ENCODE measurements at regions not wholly inside any gene's neighbourhood (a gene's known extent, or its start where the extent isn't known, plus 50 kb on each side); places are given as distances from the start of the nearest gene placed in this dataset.
"Not testable (repeated sequence)": the region's sequence is repeated elsewhere in the genome, so short reads cannot be mapped to it uniquely, and the experiment has no call there.

DNA sequence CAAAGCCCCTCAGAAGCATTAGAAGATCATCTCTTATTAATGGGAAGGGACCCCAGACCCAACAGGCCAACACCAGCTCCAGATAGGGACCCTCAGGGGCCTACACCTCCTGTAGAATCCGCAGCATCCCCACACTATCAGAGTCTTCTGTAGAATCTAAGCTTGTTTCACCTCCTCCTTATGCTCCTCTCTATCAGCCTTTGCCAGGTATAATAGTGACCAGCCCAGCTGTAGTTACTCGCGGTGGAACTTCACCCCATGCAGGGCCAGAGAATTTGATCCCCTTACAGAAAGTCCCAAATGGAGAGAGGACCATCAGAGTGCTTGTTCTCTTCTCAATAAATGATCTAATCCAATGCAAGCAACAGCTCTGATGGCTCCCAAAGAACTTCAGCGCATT is 4146.5 kb upstream of the TPTE start:
- TF ChIP-seq, protein P1, sequence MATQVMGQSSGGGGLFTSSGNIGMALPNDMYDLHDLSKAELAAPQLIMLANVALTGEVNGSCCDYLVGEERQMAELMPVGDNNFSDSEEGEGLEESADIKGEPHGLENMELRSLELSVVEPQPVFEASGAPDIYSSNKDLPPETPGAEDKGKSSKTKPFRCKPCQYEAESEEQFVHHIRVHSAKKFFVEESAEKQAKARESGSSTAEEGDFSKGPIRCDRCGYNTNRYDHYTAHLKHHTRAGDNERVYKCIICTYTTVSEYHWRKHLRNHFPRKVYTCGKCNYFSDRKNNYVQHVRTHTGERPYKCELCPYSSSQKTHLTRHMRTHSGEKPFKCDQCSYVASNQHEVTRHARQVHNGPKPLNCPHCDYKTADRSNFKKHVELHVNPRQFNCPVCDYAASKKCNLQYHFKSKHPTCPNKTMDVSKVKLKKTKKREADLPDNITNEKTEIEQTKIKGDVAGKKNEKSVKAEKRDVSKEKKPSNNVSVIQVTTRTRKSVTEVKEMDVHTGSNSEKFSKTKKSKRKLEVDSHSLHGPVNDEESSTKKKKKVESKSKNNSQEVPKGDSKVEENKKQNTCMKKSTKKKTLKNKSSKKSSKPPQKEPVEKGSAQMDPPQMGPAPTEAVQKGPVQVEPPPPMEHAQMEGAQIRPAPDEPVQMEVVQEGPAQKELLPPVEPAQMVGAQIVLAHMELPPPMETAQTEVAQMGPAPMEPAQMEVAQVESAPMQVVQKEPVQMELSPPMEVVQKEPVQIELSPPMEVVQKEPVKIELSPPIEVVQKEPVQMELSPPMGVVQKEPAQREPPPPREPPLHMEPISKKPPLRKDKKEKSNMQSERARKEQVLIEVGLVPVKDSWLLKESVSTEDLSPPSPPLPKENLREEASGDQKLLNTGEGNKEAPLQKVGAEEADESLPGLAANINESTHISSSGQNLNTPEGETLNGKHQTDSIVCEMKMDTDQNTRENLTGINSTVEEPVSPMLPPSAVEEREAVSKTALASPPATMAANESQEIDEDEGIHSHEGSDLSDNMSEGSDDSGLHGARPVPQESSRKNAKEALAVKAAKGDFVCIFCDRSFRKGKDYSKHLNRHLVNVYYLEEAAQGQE (IDR thresholded peaks at IDR 0.05), result not testable (repeated sequence)
- TF ChIP-seq, protein P2, sequence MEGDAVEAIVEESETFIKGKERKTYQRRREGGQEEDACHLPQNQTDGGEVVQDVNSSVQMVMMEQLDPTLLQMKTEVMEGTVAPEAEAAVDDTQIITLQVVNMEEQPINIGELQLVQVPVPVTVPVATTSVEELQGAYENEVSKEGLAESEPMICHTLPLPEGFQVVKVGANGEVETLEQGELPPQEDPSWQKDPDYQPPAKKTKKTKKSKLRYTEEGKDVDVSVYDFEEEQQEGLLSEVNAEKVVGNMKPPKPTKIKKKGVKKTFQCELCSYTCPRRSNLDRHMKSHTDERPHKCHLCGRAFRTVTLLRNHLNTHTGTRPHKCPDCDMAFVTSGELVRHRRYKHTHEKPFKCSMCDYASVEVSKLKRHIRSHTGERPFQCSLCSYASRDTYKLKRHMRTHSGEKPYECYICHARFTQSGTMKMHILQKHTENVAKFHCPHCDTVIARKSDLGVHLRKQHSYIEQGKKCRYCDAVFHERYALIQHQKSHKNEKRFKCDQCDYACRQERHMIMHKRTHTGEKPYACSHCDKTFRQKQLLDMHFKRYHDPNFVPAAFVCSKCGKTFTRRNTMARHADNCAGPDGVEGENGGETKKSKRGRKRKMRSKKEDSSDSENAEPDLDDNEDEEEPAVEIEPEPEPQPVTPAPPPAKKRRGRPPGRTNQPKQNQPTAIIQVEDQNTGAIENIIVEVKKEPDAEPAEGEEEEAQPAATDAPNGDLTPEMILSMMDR (IDR thresholded peaks at IDR 0.05), result not testable (repeated sequence)
- TF ChIP-seq POLR2A (IDR thresholded peaks at IDR 0.05; ENCODE audit: low read length); CHD4 (IDR thresholded peaks at IDR 0.05; ENCODE audit: borderline replicate concordance); RNF2 (IDR thresholded peaks at IDR 0.05; ENCODE audit: borderline replicate concordance, low read depth); RCOR1 (IDR thresholded peaks at IDR 0.05; ENCODE audit: low read depth, low read length); JUN (IDR thresholded peaks at IDR 0.05); PHF8 (IDR thresholded peaks at IDR 0.05; ENCODE audit: borderline replicate concordance, low read depth); CHD2 (IDR thresholded peaks at IDR 0.05; ENCODE audit: low read length, partially characterized antibody); SMC3 (IDR thresholded peaks at IDR 0.05); RAD21 (conservative IDR thresholded peaks at IDR 0.05 in 1 of 2, IDR thresholded peaks at IDR 0.05 in 1 of 2): not testable (repeated sequence)
